ENCODE measurements at regions not wholly inside any gene's neighbourhood (a gene's known extent, or its start where the extent isn't known, plus 50 kb on each side); places are given as distances from the start of the nearest gene placed in this dataset.

DNA sequence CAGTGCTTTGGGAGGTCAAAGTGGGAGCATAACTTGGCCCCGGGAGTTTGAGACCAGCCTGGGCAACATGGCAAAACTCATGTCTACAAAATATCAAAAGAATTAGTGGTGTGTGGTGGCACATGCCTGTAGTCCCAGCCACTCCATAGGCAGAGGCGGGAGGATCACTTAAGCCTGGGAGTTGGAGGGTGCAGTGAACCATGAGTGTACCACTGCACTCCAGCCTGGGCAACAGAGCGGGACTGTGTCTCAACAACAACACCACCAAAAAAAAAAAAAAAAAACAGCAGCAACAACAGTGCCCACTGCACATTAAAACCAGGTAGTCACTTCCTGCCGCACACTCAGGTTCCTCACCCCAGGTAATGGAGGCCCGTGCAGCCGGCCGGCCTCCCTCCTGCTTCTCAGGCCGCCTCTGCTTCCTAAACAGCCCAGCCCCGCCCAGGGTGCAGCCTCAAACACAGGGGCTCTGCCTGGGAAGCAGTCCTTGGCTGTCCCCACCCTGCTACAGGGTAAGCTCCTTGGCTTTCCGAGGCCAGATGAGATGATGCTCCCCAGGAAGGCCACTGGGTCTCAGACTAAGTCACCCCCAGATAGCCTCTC is 318.3 kb downstream of the SHANK2 start:
- TF ChIP-seq BHLHE40 (IDR thresholded peaks at IDR 0.05; ENCODE audit: low read length) (no peak), POLR2A (conservative IDR thresholded peaks at IDR 0.05) (no peak)

Data from K562 (cell line).